SK-N-SH treated with all-trans-retinoic acid at 6 μM for 48 hours (cell line): ENCODE measurements at regions not wholly inside any gene's neighbourhood (a gene's known extent, or its start where the extent isn't known, plus 50 kb on each side); places are given as distances from the start of the nearest gene placed in this dataset.

Experiments
- ATAC-seq: fragments of 200-7000 bp; cut with Tn5 transposase; 3 replicates; pipeline ENCODE4 v1.9.1; 2020; ENCODE audit warnings: mild to moderate bottlenecking, moderate library complexity
- ARNTL ChIP-seq: fragments of 450-650 bp; formaldehyde crosslinking; IDR thresholded peaks from 2 replicates; pipeline ENCODE4 v1.5.0; 2020; ENCODE audit warnings: low read depth, mild to moderate bottlenecking, moderate library complexity, borderline replicate concordance
- BACH2 ChIP-seq: fragments of 250-450 bp; sonication (Bioruptor Pico); IDR thresholded peaks from 2 replicates; pipeline ENCODE4 v1.9.0; 2021; ENCODE audit warnings: mild to moderate bottlenecking, borderline replicate concordance
- CREB5 ChIP-seq: fragments of 250-450 bp; sonication (Bioruptor Pico); IDR thresholded peaks from 2 replicates; pipeline ENCODE4 v1.5.1; 2020; ENCODE audit warnings: low read depth, mild to moderate bottlenecking, moderate library complexity
- CSDC2 ChIP-seq: fragments of 250-450 bp; sonication (Bioruptor Pico); IDR thresholded peaks from 2 replicates; pipeline ENCODE4 v1.5.0; 2020; ENCODE audit warnings: mild to moderate bottlenecking, moderate library complexity
- ESRRG ChIP-seq: fragments of 250-450 bp; sonication (Bioruptor Pico); IDR thresholded peaks from 2 replicates; pipeline ENCODE4 v1.6.1; 2021; ENCODE audit warnings: mild to moderate bottlenecking
- GLIS3 ChIP-seq: fragments of 250-450 bp; sonication (Bioruptor Pico); IDR thresholded peaks from 2 replicates; pipeline ENCODE4 v1.5.0; 2020; ENCODE audit warnings: mild to moderate bottlenecking, moderate library complexity
- ISL1 ChIP-seq: fragments of 250-450 bp; sonication (Bioruptor Pico); IDR thresholded peaks from 2 replicates; pipeline ENCODE4 v2.1.2; 2022; ENCODE audit warnings: mild to moderate bottlenecking, moderate library complexity
- OSR1 ChIP-seq: fragments of 250-450 bp; sonication (Bioruptor Pico); IDR thresholded peaks from 2 replicates; pipeline ENCODE4 v1.8.0; 2022; ENCODE audit warnings: moderate library complexity, mild to moderate bottlenecking, inconsistent platforms
- PATZ1 ChIP-seq: fragments of 250-450 bp; sonication (Bioruptor Pico); IDR thresholded peaks from 2 replicates; pipeline ENCODE4 v1.8.0; 2020; ENCODE audit warnings: mild to moderate bottlenecking, moderate library complexity, borderline replicate concordance
- POU6F1 ChIP-seq: fragments of 250-450 bp; sonication (Bioruptor Pico); IDR thresholded peaks from 2 replicates; pipeline ENCODE4 v1.8.0; 2021; ENCODE audit warnings: low read depth, mild to moderate bottlenecking, moderate library complexity, borderline replicate concordance
- PPARA ChIP-seq: fragments of 250-450 bp; sonication (Bioruptor Pico); IDR thresholded peaks from 2 replicates; pipeline ENCODE4 v1.5.0; 2020; ENCODE audit warnings: mild to moderate bottlenecking, borderline replicate concordance
- SNAI2 ChIP-seq: fragments of 250-450 bp; sonication (Bioruptor Pico); IDR thresholded peaks from 2 replicates; pipeline ENCODE4 v1.5.0; 2020; ENCODE audit warnings: mild to moderate bottlenecking, moderate library complexity
- TCF4 ChIP-seq: fragments of 250-450 bp; sonication (Bioruptor Pico); IDR thresholded peaks from 2 replicates; pipeline ENCODE4 v1.8.0; 2021; ENCODE audit warnings: mild to moderate bottlenecking, moderate library complexity, borderline replicate concordance
- TOX ChIP-seq: fragments of 250-450 bp; sonication (Bioruptor Pico); IDR thresholded peaks from 2 replicates; pipeline ENCODE4 v1.8.0; 2021; ENCODE audit warnings: mild to moderate bottlenecking, moderate library complexity, borderline replicate concordance
- TSHZ2 ChIP-seq: fragments of 250-450 bp; sonication (Bioruptor Pico); IDR thresholded peaks from 2 replicates; pipeline ENCODE4 v1.5.0; 2020; ENCODE audit warnings: mild to moderate bottlenecking, moderate library complexity
- ZC3H10 ChIP-seq: fragments of 250-450 bp; sonication (Bioruptor Pico); IDR thresholded peaks from 2 replicates; pipeline ENCODE4 v1.5.1; 2021; ENCODE audit warnings: mild to moderate bottlenecking, moderate library complexity
- ZFP3 ChIP-seq: fragments of 250-450 bp; sonication (Bioruptor Pico); IDR thresholded peaks from 2 replicates; pipeline ENCODE4 v1.5.0; 2020; ENCODE audit warnings: mild to moderate bottlenecking, moderate library complexity
- ZFP30 ChIP-seq: fragments of 450-650 bp; formaldehyde crosslinking; IDR thresholded peaks from 2 replicates; pipeline ENCODE4 v1.5.0; 2022; ENCODE audit warnings: mild to moderate bottlenecking, moderate library complexity
- ZNF565 ChIP-seq: fragments of 450-650 bp; formaldehyde crosslinking; conservative IDR thresholded peaks from 2 replicates; pipeline ENCODE4 v1.5.0; 2020; ENCODE audit warnings: low read depth, mild to moderate bottlenecking, moderate library complexity
- ZNF70 ChIP-seq: fragments of 450-650 bp; formaldehyde crosslinking; IDR thresholded peaks from 2 replicates; pipeline ENCODE4 v1.5.0; 2020; ENCODE audit warnings: mild to moderate bottlenecking, moderate library complexity

GRCh38 chr12:125296701-125297100, 231.5 kb downstream of the AACS start (continued):
- TF ChIP-seq CREB5 (CRISPR knock-in tag), result no peak
- TF ChIP-seq BACH2 (CRISPR knock-in tag), result no peak
- no peak for TF ChIP-seq TCF4 (CRISPR knock-in tag)
- TF ChIP-seq CSDC2 (CRISPR knock-in tag), result no peak
- TF ChIP-seq ARNTL, result no peak
- no peak for TF ChIP-seq ZFP3
- TF ChIP-seq ZNF565, result no peak

GRCh38 chr12:125299840-125300239, 234.6 kb downstream of the AACS start:
- TF ChIP-seq ESRRG, result no peak
- TF ChIP-seq ISL1, result no peak
- no peak for TF ChIP-seq ARNTL
- TF ChIP-seq ZNF565, result no peak
- no peak for TF ChIP-seq SNAI2
- no peak for TF ChIP-seq OSR1 (CRISPR knock-in tag)
- TF ChIP-seq BACH2 (CRISPR knock-in tag), result no peak
- TF ChIP-seq, all 23 proteins: peak for 0
- ATAC-seq, result no peak

- no peak for ATAC-seq
- TF ChIP-seq TOX, result no peak
- TF ChIP-seq BACH2 (CRISPR knock-in tag), result no peak
- no peak for TF ChIP-seq ZNF70
- TF ChIP-seq ZC3H10 (CRISPR knock-in tag), result no peak
- TF ChIP-seq ZFP30 (CRISPR knock-in tag), result no peak
- TF ChIP-seq ESRRG, result no peak
- TF ChIP-seq TCF4 (CRISPR knock-in tag), result no peak
- no peak for TF ChIP-seq POU6F1 (CRISPR knock-in tag)
- TF ChIP-seq CREB5 (CRISPR knock-in tag), result no peak
- TF ChIP-seq TSHZ2 (CRISPR knock-in tag), result no peak
- no peak for TF ChIP-seq ARNTL
- TF ChIP-seq PATZ1 (CRISPR knock-in tag), result no peak
- no peak for TF ChIP-seq SNAI2
Measured at GRCh38 chr12:125300249-125300648, 235.0 kb downstream of the AACS start.

GRCh38 chr12:125303337-125303736, 238.1 kb downstream of the AACS start:
- ATAC-seq, result no peak
- TF ChIP-seq TOX, result no peak
- no peak for TF ChIP-seq GLIS3
- no peak for TF ChIP-seq CSDC2 (CRISPR knock-in tag)
- no peak for TF ChIP-seq ZC3H10 (CRISPR knock-in tag)
- TF ChIP-seq ZFP3, result no peak
- TF ChIP-seq OSR1 (CRISPR knock-in tag), result no peak
- no peak for TF ChIP-seq ZNF70
- TF ChIP-seq POU6F1 (CRISPR knock-in tag), result no peak
- no peak for TF ChIP-seq TSHZ2 (CRISPR knock-in tag)
- no peak for TF ChIP-seq ISL1
- no peak for TF ChIP-seq PPARA (CRISPR knock-in tag)
- no peak for TF ChIP-seq PATZ1 (CRISPR knock-in tag)
- TF ChIP-seq BACH2 (CRISPR knock-in tag), result no peak
